ENCODE measurements at regions not wholly inside any gene's neighbourhood (a gene's known extent, or its start where the extent isn't known, plus 50 kb on each side); places are given as distances from the start of the nearest gene placed in this dataset.

- Histone ChIP-seq H3K79me1 (ENCODE audit: insufficient read depth, low read depth, low read length, poor library complexity, severe bottlenecking) (no peaks in the 10 kb centered on the region), H3K27me3 (ENCODE audit: insufficient read depth, low read length) (no peaks in the 10 kb centered on the region), H2AFZ (ENCODE audit: low read length) (no peak overlapping the region), H3K14ac (ENCODE audit: insufficient read depth, low read length) (no peak overlapping the region), H3K4me2 (ENCODE audit: insufficient read depth, insufficient read length, low read length) (no peak overlapping the region), H2BK15ac (ENCODE audit: low read depth, low read length) (no peak overlapping the region), H3K23ac (ENCODE audit: insufficient read length, low read depth, low read length) (no peak overlapping the region), H3K4ac (ENCODE audit: low read depth, low read length) (no peak overlapping the region), H3K4me1 (ENCODE audit: insufficient read depth, low read length) (no peaks in the 10 kb centered on the region), H3K18ac (ENCODE audit: insufficient read length, low read depth, low read length) (no peak overlapping the region), H3T11ph (ENCODE audit: low read length) (no peak overlapping the region), H2BK20ac (ENCODE audit: low read depth, low read length, poor library complexity, severe bottlenecking) (no peak overlapping the region), H4K8ac (replicated peaks; ENCODE audit: insufficient read length, low read depth, low read length) (no peak overlapping the region), H4K91ac (ENCODE audit: insufficient read length, low read depth, low read length) (no peak overlapping the region), H4K20me1 (ENCODE audit: control insufficient read depth, insufficient read depth, insufficient read length) (no peaks in the 10 kb centered on the region), H2BK12ac (ENCODE audit: insufficient read length, low read depth, low read length) (no peak overlapping the region), H2BK5ac (ENCODE audit: insufficient read length, low read length) (no peak overlapping the region), H3K56ac (ENCODE audit: insufficient read length, low read depth, low read length) (no peak overlapping the region), H2BK120ac (ENCODE audit: low read depth, low read length, poor library complexity, severe bottlenecking) (no peak overlapping the region), H3K79me2 (ENCODE audit: insufficient read depth, low read length) (no peaks in the 10 kb centered on the region), H4K5ac (ENCODE audit: insufficient read length, low read depth, low read length) (no peak overlapping the region), H3K9me3 (ENCODE audit: control insufficient read depth, low read depth, low read length) (no peaks in the 10 kb centered on the region), H2AK5ac (ENCODE audit: insufficient read length, low read length) (no peak overlapping the region), H3K27ac (ENCODE audit: insufficient read length, low read depth, low read length) (no peak overlapping the region), H3K9ac (ENCODE audit: extremely low read depth, insufficient read length, low read length) (no peak overlapping the region), H3K23me2 (ENCODE audit: insufficient read length, low read depth, low read length, poor library complexity, severe bottlenecking) (no peaks in the 10 kb centered on the region)
- Mint-ChIP-seq H3K36me3 (ENCODE audit: insufficient read depth in 1 of 3, low read depth in 3 of 3) (no peaks in the 10 kb centered on the region), H3K9me3 (no peaks in the 10 kb centered on the region), H3K27ac (no peak overlapping the region), H3K27me3 (ENCODE audit: low read depth) (peaks cover 6% of the 10 kb centered on the region), H3K4me3 (no peak overlapping the region), H3K4me1 (peaks cover 30 to 33% of the 10 kb centered on the region in 2 experiments)
- no CpG with 5 or more reads among the region's 1 CpG for WGBS (ENCODE audit: extremely low coverage, insufficient read length, low lambda C conversion rate)
- no peak for DNase-seq
- TF ChIP-seq, protein P1, sequence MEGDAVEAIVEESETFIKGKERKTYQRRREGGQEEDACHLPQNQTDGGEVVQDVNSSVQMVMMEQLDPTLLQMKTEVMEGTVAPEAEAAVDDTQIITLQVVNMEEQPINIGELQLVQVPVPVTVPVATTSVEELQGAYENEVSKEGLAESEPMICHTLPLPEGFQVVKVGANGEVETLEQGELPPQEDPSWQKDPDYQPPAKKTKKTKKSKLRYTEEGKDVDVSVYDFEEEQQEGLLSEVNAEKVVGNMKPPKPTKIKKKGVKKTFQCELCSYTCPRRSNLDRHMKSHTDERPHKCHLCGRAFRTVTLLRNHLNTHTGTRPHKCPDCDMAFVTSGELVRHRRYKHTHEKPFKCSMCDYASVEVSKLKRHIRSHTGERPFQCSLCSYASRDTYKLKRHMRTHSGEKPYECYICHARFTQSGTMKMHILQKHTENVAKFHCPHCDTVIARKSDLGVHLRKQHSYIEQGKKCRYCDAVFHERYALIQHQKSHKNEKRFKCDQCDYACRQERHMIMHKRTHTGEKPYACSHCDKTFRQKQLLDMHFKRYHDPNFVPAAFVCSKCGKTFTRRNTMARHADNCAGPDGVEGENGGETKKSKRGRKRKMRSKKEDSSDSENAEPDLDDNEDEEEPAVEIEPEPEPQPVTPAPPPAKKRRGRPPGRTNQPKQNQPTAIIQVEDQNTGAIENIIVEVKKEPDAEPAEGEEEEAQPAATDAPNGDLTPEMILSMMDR (conservative IDR thresholded peaks at IDR 0.05): no peak
Measured at GRCh38 chr20:17881741-17882064, 86.9 kb downstream of the SNX5 start.

Measured in H9 (cell line).